Calu3 (cell line): ENCODE measurements at regions not wholly inside any gene's neighbourhood (a gene's known extent, or its start where the extent isn't known, plus 50 kb on each side); places are given as distances from the start of the nearest gene placed in this dataset.

Source experiments
- BruUV-seq: library from RNA; stranded (reverse); fragments of 400-500 nt; replicated peaks from 2 replicates; lab custom pipeline; 2021; lab: Mats Ljungman, UMichigan
- CTCF ChIA-PET: fragments of 300-600 bp; sonication (Branson Sonifier 250); formaldehyde crosslinking; loops from one replicate; lab custom pipeline; 2022; ENCODE audit warnings: antibody characterized with exemption; lab: Charles Lee
- DNase-seq: peaks from one replicate; pipeline ENCODE4 v3.0.0; 2022
- H3K27ac Mint-ChIP-seq: one replicate; pipeline ENCODE4 v1.8.0; 2022; ENCODE audit warnings: mixed read lengths; ENCODE audit not compliant: unreplicated experiment
- H3K27me3 Mint-ChIP-seq: one replicate; pipeline ENCODE4 v1.8.0; 2022; ENCODE audit warnings: mixed read lengths; ENCODE audit not compliant: unreplicated experiment
- H3K36me3 Mint-ChIP-seq: one replicate; pipeline ENCODE4 v1.8.0; 2022; ENCODE audit warnings: mild to moderate bottlenecking, moderate library complexity, mixed read lengths; ENCODE audit not compliant: insufficient read depth, unreplicated experiment
- H3K4me1 Mint-ChIP-seq: one replicate; pipeline ENCODE4 v1.8.0; 2022; ENCODE audit warnings: mild to moderate bottlenecking, low read depth, mixed read lengths; ENCODE audit not compliant: unreplicated experiment
- H3K4me3 Mint-ChIP-seq: one replicate; pipeline ENCODE4 v1.8.0; 2022; ENCODE audit warnings: mild to moderate bottlenecking, low read depth, moderate library complexity, mixed read lengths; ENCODE audit not compliant: unreplicated experiment
- H3K9me3 Mint-ChIP-seq: one replicate; pipeline ENCODE4 v1.8.0; 2022; ENCODE audit warnings: low read depth, mixed read lengths; ENCODE audit not compliant: unreplicated experiment
- intact Hi-C: fragments of 100-400 bp; cut with micrococcal nuclease; formaldehyde crosslinking; loops from one replicate; pipeline ENCODE4 v1.10.0; 2022; ENCODE audit not compliant: unreplicated experiment
- TF ChIP-seq, protein P1 (sequence below): fragments of 200-600 bp; IDR thresholded peaks from one replicate; pipeline ENCODE4 v1.8.0; 2022; ENCODE audit warnings: antibody characterized with exemption; ENCODE audit not compliant: unreplicated experiment

DNA sequence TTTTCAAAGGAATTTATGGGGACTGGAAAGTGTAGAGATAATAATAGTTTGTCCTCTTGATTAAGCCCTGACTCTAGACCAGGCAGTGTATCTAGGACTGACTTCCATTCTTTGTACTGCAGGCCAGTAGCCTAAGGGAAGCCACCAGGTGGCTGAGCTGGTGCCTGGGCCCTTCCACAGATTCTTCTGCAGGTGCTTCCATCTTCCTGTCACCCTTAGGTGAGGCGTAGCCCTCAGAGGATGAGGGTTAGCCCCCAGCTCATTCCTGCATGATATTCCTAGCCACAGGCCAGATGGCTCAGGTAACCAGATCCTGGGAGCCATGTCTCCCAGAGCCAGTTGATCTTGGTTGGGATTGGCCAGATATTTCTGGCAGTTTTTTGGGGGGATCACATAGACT, 169.0 kb upstream of the IL12A start:
- Mint-ChIP-seq H3K27me3 (no peaks in the 10 kb centered on the region), H3K4me3 (no peak overlapping the region), H3K4me1 (peaks cover 38% of the 10 kb centered on the region), H3K27ac (no peak overlapping the region), H3K9me3 (no peaks in the 10 kb centered on the region), H3K36me3 (no peaks in the 10 kb centered on the region)
- BruUV-seq: no TSS peak
- CTCF ChIA-PET: interaction anchor here (1.2 kb wide), 1 partner anchor 567 kb away, joined by 3 read pairs; no protein-coding TSS in a partner anchor
- intact Hi-C loops: no loop called here
- TF ChIP-seq, protein P1, sequence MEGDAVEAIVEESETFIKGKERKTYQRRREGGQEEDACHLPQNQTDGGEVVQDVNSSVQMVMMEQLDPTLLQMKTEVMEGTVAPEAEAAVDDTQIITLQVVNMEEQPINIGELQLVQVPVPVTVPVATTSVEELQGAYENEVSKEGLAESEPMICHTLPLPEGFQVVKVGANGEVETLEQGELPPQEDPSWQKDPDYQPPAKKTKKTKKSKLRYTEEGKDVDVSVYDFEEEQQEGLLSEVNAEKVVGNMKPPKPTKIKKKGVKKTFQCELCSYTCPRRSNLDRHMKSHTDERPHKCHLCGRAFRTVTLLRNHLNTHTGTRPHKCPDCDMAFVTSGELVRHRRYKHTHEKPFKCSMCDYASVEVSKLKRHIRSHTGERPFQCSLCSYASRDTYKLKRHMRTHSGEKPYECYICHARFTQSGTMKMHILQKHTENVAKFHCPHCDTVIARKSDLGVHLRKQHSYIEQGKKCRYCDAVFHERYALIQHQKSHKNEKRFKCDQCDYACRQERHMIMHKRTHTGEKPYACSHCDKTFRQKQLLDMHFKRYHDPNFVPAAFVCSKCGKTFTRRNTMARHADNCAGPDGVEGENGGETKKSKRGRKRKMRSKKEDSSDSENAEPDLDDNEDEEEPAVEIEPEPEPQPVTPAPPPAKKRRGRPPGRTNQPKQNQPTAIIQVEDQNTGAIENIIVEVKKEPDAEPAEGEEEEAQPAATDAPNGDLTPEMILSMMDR: no peak
- DNase-seq: no peak

GRCh38 chr3:159821110-159821509, 167.5 kb upstream of the IL12A start:
- CTCF ChIA-PET: no interaction called here
- peaks cover 45% of the 10 kb centered on the region for H3K4me1 Mint-ChIP-seq

GRCh38 chr3:159821736-159822135, 166.9 kb upstream of the IL12A start:
- TF ChIP-seq, protein P1: no peak
- no peak for DNase-seq
- Mint-ChIP-seq H3K27me3 (no peaks in the 10 kb centered on the region), H3K9me3 (no peaks in the 10 kb centered on the region), H3K36me3 (no peaks in the 10 kb centered on the region), H3K4me3 (no peak overlapping the region), H3K4me1 (peaks cover 39% of the 10 kb centered on the region), H3K27ac (no peak overlapping the region)
- intact Hi-C loops: no loop called here
- no TSS peak for BruUV-seq
- CTCF ChIA-PET: no interaction called here

More at GRCh38 chr3:159821110-159821509, 167.5 kb upstream of the IL12A start:
- no peaks in the 10 kb centered on the region for H3K9me3 Mint-ChIP-seq
- TF ChIP-seq, protein P1: no peak
- no peaks in the 10 kb centered on the region for H3K36me3 Mint-ChIP-seq
- DNase-seq: no peak
- no peak overlapping the region for H3K4me3 Mint-ChIP-seq
- no peak overlapping the region for H3K27ac Mint-ChIP-seq
- no peaks in the 10 kb centered on the region for H3K27me3 Mint-ChIP-seq
- no TSS peak for BruUV-seq
- intact Hi-C loops: no loop called here

DNA sequence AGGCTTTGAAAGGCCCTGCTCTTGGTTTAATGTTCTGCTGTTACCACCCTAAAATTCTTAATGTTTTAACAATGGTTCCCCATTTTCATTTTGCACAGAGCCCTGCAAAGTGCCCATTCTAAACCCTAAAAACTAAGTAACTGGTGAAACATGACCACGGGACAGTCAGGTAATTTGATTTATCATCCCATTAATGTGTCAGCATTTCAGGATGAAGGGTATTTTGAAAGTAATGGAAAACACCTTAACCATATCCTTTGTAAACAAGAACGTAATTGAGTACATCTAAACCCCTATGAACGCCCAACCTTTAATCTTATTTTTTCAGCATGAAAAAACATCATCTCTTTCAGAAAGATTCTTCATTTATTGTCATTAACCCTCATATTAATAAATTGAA, 164.9 kb upstream of the IL12A start:
- CTCF ChIA-PET: interaction anchor here (0.6 to 2.5 kb wide), 2 partner anchors 61 to 427 kb away, joined by 3 to 6 read pairs; no protein-coding TSS in a partner anchor
- intact Hi-C loops: no loop called here
- Mint-ChIP-seq H3K36me3 (no peaks in the 10 kb centered on the region), H3K4me1 (peaks cover 36% of the 10 kb centered on the region), H3K9me3 (no peaks in the 10 kb centered on the region), H3K4me3 (no peak overlapping the region), H3K27ac (peak overlapping the region; percentile 41), H3K27me3 (no peaks in the 10 kb centered on the region)
- TF ChIP-seq, protein P1: no peak
- no peak for DNase-seq
- BruUV-seq: no TSS peak
